ENCODE measurements at regions not wholly inside any gene's neighbourhood (a gene's known extent, or its start where the extent isn't known, plus 50 kb on each side); places are given as distances from the start of the nearest gene placed in this dataset.

GRCh38 chrX:146396409-146396808, 413.2 kb upstream of the CXorf51B start:
- POLR2A ChIA-PET (ENCODE audit: partially characterized antibody), result no interaction called here
- Histone ChIP-seq H3K9me3 (ENCODE audit: insufficient read depth in 2 of 2, low read depth in 1 of 2, low read length in 1 of 2) (no peaks in the 10 kb centered on the region), H2BK12ac (ENCODE audit: low read depth, low read length) (no peak overlapping the region), H3K18ac (ENCODE audit: extremely low read depth, low read length) (no peak overlapping the region), H3K4ac (replicated peaks; ENCODE audit: insufficient read length, low read depth, low read length) (no peak overlapping the region), H3K79me2 (ENCODE audit: control insufficient read depth in 1 of 2, insufficient read depth in 2 of 2, low read length in 2 of 2) (no peaks in the 10 kb centered on the region), H2BK5ac (ENCODE audit: low read depth, low read length) (no peak overlapping the region), H3K27me3 (replicated peaks in 1 of 4; ENCODE audit: control insufficient read depth in 3 of 4, extremely low read depth in 1 of 4, insufficient read depth in 3 of 4, low read length in 3 of 4) (no peaks in the 10 kb centered on the region), H3K9ac (replicated peaks in 1 of 4; ENCODE audit: extremely low read depth in 1 of 4, low read depth in 3 of 4, low read length in 3 of 4) (no peak overlapping the region), H3K14ac (ENCODE audit: insufficient read length) (no peak overlapping the region), H4K91ac (replicated peaks; ENCODE audit: insufficient read length, low read length) (no peak overlapping the region), H2BK120ac (replicated peaks; ENCODE audit: low read depth, low read length) (no peak overlapping the region), H3K4me2 (ENCODE audit: insufficient read depth in 1 of 2, low read depth in 2 of 2, low read length in 2 of 2) (no peak overlapping the region), H4K20me1 (replicated peaks in 1 of 2; ENCODE audit: control insufficient read depth in 1 of 2, insufficient read depth in 2 of 2, low read length in 2 of 2) (no peaks in the 10 kb centered on the region), H3K4me1 (replicated peaks in 1 of 4; ENCODE audit: control insufficient read depth in 3 of 4, insufficient read depth in 4 of 4, low read length in 3 of 4) (no peaks in the 10 kb centered on the region), H4K8ac (ENCODE audit: extremely low read depth, insufficient read depth, low read length) (no peak overlapping the region), H3K4me3 (ENCODE audit: extremely low read depth in 1 of 4, insufficient read depth in 2 of 4, low read depth in 3 of 4, low read length in 4 of 4) (no peak overlapping the region), H3K36me3 (ENCODE audit: control insufficient read depth in 2 of 4, insufficient read depth in 4 of 4, low read length in 3 of 4) (no peaks in the 10 kb centered on the region), H3K23ac (ENCODE audit: insufficient read length) (no peak overlapping the region), H3K79me1 (ENCODE audit: low read depth, low read length) (no peaks in the 10 kb centered on the region), H3K23me2 (ENCODE audit: low read depth, low read length) (no peaks in the 10 kb centered on the region), H3K27ac (ENCODE audit: low read depth, low read length) (no peak overlapping the region), H2AFZ (ENCODE audit: low read length) (no peak overlapping the region), H2AK5ac (ENCODE audit: low read depth, low read length) (no peak overlapping the region), H2BK20ac (ENCODE audit: low read length) (no peak overlapping the region), H4K5ac (ENCODE audit: insufficient read length, low read depth, low read length) (no peak overlapping the region), H3K56ac (replicated peaks; ENCODE audit: insufficient read length, low read depth, low read length) (no peak overlapping the region), H2BK15ac (ENCODE audit: low read length) (no peak overlapping the region)
- FAIRE-seq, result no peak
- DNase-seq (ENCODE audit: low read depth in 1 of 2, low spot score in 2 of 2), result no peak
- CTCF ChIA-PET (ENCODE audit: partially characterized antibody), result interaction anchor here (1.1 kb wide), 1 partner anchor 21 kb away, joined by 3 read pairs; no protein-coding TSS in a partner anchor
- TF ChIP-seq RAD21 (IDR thresholded peaks at IDR 0.05 in 1 of 2, conservative IDR thresholded peaks at IDR 0.05 in 1 of 2; ENCODE audit: low read depth in 2 of 2, low read length in 2 of 2), result peak; percentile 41 to 54; a peak in 3 of 4 replicates
- peak in 2 of 3 experiments; percentile 25 to 38; a peak in 3 of 4 replicates for TF ChIP-seq CTCF (IDR thresholded peaks at IDR 0.05; ENCODE audit: control extremely low read depth in 1 of 3, insufficient read depth in 1 of 3, low read depth in 1 of 3, low read length in 3 of 3)
- no peak for TF ChIP-seq POU5F1 (IDR thresholded peaks at IDR 0.05; ENCODE audit: low read depth, low read length)
- 58% methylated on average over 3 of the region's 3 CpGs; no CpG with 5 or more reads in 1 of the 2 experiments for WGBS, 2 experiments (ENCODE audit: extremely low coverage in 1 of 2, insufficient coverage in 1 of 2, insufficient read length in 1 of 2, insufficient replicate concordance in 2 of 2, low coverage in 1 of 2, low lambda C conversion rate in 2 of 2, missing lambda C conversion rate in 1 of 2)

All from H1 (cell line).